ENCODE measurements at regions not wholly inside any gene's neighbourhood (a gene's known extent, or its start where the extent isn't known, plus 50 kb on each side); places are given as distances from the start of the nearest gene placed in this dataset.

- peaks cover 8% of the 10 kb centered on the region for H3K4me1 ChIP-seq (ENCODE audit: control insufficient read depth, insufficient read depth, low read length)
- H3K27ac ChIP-seq (ENCODE audit: low read depth, low read length): no peak overlapping the region
- no peaks in the 10 kb centered on the region for H3K9me3 ChIP-seq (ENCODE audit: control insufficient read depth, insufficient read depth, low read length)
- no peaks in the 10 kb centered on the region for H3K36me3 ChIP-seq (ENCODE audit: control insufficient read depth, insufficient read depth, low read length)
- H3K9ac ChIP-seq (ENCODE audit: low read depth, low read length): no peak overlapping the region
- H3K27me3 ChIP-seq (ENCODE audit: control insufficient read depth, insufficient read depth, low read length): no peaks in the 10 kb centered on the region
- H3K4me3 ChIP-seq (ENCODE audit: low read depth, low read length): no peak overlapping the region
Measured at GRCh38 chr5:112686675-112687074, 51.0 kb upstream of the APC start.

GRCh38 chr5:112687306-112687705 is 50.4 kb upstream of the APC start:
- Histone ChIP-seq H3K9ac (ENCODE audit: low read depth, low read length) (no peak overlapping the region), H3K27me3 (ENCODE audit: control insufficient read depth, insufficient read depth, low read length) (no peaks in the 10 kb centered on the region), H3K36me3 (ENCODE audit: control insufficient read depth, insufficient read depth, low read length) (no peaks in the 10 kb centered on the region), H3K9me3 (ENCODE audit: control insufficient read depth, insufficient read depth, low read length) (no peaks in the 10 kb centered on the region), H3K27ac (ENCODE audit: low read depth, low read length) (no peak overlapping the region), H3K4me1 (ENCODE audit: control insufficient read depth, insufficient read depth, low read length) (peaks cover 8% of the 10 kb centered on the region), H3K4me3 (ENCODE audit: low read depth, low read length) (no peak overlapping the region)
